NAMALWA (cell line): ENCODE measurements at regions not wholly inside any gene's neighbourhood (a gene's known extent, or its start where the extent isn't known, plus 50 kb on each side); places are given as distances from the start of the nearest gene placed in this dataset.

ENCODE experiments used
- DNase-seq: peaks from one replicate; pipeline ENCODE4 v3.0.0-alpha.2; 2015; ENCODE audit warnings: low spot score

- DNase-seq, result no peak
These were observed 485.1 kb upstream of the PAPPA start for GRCh38 chr9:115668521-115668920.

- no peak for DNase-seq
These were observed 482.2 kb upstream of the PAPPA start for GRCh38 chr9:115671236-115671962.

DNA sequence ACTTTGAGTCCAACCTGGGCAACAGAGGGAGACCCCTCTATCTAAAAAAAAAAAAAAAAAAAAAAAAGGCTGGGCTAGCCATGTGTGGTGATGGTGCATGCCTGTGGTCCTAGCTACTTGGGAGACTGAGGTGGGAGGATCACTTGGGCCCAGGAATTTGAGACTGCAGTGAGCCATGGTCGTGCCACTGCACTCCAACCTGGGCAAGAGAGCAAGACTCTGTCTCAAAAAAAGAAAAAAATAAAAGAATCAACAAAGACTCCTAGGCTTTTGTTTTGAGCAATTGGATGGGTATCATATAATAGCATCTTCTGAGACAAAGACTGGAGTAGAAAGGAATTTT is 481.7 kb upstream of the PAPPA start:
- no peak for DNase-seq

GRCh38 chr9:115672477-115673316 is 480.9 kb upstream of the PAPPA start:
- no peak for DNase-seq

GRCh38 chr9:115673599-115673998 is 480.0 kb upstream of the PAPPA start:
- no peak for DNase-seq

GRCh38 chr9:115674091-115674490 is 479.5 kb upstream of the PAPPA start:
- DNase-seq, result no peak

DNA sequence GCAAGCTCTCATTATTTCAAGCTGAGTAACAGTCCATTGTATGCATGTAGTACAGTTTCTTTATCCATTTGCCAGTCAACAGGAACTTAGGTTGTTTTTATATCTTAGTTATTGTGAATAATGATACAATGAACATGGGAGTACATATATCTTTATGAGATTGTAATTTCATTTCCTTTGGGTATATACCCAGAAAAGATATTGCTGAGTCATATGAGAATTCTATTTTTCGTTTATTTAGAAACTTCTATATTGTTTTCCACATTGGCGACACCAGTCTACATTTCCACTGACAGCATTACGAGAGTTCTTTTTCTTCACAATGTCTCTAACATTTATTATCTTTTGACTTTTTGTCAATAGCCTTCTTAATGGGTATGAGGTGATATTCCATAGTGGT is 477.8 kb upstream of the PAPPA start:
- no peak for DNase-seq

GRCh38 chr9:115680231-115680630 is 473.4 kb upstream of the PAPPA start:
- DNase-seq, result no peak

DNA sequence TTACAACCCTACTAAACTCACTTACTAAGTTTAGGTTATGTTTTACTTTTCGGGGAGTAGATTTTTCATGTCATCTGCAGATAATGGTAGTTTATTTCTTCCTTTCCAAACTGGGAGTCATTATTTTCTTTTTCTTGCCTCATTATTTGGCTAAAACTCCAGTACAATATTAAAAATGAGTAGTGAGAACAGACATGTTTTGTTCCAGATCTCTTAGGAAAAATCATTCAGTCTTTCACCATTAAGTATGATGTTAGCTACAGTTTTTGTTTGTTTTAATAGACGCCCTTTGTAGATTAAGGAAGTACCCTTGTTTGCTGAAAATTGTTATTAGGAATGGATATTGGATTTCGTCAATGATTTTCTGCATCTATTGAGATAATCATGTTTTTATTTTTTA is 472.0 kb upstream of the PAPPA start:
- DNase-seq, result no peak

GRCh38 chr9:115686069-115686468 is 467.5 kb upstream of the PAPPA start:
- no peak for DNase-seq

- no peak for DNase-seq
These were observed 466.2 kb upstream of the PAPPA start for GRCh38 chr9:115687356-115687755.

- DNase-seq, result no peak
These were observed 464.3 kb upstream of the PAPPA start for GRCh38 chr9:115689331-115689730.

GRCh38 chr9:115690786-115691496 is 462.6 kb upstream of the PAPPA start:
- DNase-seq, result no peak

GRCh38 chr9:115691693-115692092 is 461.9 kb upstream of the PAPPA start:
- DNase-seq, result no peak

DNA sequence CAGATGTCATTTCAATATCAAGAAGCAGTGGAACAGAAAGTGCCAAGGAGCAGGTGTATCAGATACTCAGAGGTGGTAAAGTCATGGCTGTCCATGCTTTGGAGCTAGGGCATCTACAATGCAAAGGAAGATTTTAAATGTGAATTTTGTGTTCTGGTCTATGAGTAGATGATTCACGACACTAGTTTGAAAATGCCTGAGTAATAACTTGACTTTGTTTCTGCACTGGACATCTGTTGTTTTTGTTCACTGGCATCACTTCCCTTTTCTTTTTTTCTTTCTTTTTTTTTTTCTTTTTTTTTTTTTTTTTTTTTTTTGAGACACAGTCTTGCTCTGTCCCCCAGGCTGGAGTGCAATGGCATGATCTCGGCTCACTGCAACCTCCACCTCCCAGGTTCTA is 460.7 kb upstream of the PAPPA start:
- DNase-seq, result peak; percentile 17

GRCh38 chr9:115694014-115694413 is 459.6 kb upstream of the PAPPA start:
- DNase-seq, result peak; percentile 20

DNA sequence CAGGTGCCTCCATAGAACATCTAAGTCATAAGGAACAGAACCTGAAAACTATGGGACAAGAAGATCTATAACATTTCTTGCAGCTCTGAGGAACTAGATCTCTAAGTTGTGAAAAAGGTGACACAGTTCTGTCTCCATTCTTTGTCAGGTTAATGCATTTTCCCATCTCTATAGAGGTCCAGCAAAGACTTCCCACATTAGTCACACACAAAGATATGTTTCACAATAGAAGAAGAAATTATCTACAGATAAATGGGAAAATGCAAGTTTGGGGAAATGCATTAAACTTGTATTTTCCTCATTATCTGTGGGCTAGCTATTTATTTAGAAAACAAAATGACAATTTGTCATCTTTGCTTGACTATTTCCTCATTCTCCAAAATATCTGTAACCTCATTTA is 458.6 kb upstream of the PAPPA start:
- DNase-seq, result no peak

DNA sequence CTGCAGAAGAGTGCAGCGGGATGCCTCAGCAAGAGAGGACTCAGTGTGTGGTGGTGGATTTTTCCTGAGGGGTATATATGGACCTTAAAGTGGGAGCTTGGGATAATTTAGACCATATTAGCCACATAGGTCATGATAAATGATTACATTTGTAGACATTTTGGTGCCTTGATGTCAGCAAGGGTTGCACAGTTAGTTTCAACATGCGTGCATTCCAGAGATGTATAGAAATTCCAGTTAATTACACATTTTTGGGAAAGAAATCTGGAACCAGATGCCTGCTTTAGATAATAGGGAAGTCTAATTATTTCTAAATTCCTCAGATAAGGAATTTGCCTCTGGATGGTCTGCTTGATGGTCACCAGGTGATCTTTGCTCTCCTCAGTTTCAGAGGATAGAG is 440.6 kb upstream of the PAPPA start:
- DNase-seq, result no peak

DNA sequence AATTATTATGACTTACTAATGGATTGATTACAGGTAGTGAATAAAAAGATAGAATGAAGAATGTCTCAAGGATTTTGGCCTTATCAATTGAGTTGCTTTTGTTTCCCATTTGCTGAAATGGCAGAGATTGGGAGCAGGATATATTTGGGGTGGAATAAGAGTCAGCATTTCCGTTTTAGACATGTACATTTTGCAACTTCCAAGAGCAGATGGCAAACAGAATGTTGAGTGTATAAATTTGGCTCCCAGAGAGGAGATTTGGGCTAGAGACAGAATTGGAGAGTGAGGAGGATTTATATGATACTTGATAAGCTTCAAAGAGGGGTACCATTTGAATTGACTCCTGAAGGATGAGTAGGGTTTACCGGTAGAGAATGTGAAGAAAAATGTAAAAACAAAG is 437.9 kb upstream of the PAPPA start:
- no peak for DNase-seq

- no peak for DNase-seq
These were observed 436.3 kb upstream of the PAPPA start for GRCh38 chr9:115717298-115717697.

DNA sequence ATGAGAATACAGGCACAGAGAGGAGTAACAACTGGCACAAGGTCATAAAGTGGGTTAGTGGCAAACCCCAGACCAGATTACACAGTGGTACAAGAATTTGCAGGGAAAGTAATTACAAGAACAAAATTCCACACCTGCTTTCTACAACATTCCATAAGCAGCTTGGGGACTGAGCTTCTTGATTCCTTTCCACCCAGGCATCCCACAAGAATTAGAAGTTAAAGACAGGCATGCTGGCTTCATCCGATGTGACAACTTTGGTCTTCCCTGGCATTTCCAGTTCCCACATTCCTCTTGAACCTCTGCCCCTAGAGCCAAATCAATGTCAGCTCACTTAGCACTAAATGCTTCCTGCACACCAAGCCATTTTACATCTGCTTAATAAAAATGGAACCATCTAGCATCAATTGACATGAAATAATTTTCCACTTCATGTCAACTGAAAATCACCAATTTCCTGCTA is 435.8 kb upstream of the PAPPA start:
- DNase-seq, result no peak

GRCh38 chr9:115730396-115730795 is 423.2 kb upstream of the PAPPA start:
- DNase-seq, result no peak

- no peak for DNase-seq
These were observed 422.7 kb upstream of the PAPPA start for GRCh38 chr9:115730845-115731244.
